Endothelial cell of umbilical vein (primary cell): ENCODE measurements at regions not wholly inside any gene's neighbourhood (a gene's known extent, or its start where the extent isn't known, plus 50 kb on each side); places are given as distances from the start of the nearest gene placed in this dataset.
"Not testable (repeated sequence)": the region's sequence is repeated elsewhere in the genome, so short reads cannot be mapped to it uniquely, and the experiment has no call there.

Source experiments
- BruUV-seq: library from RNA; stranded (reverse); fragments of 400-500 nt; replicated peaks from 2 replicates; lab custom pipeline; 2021; lab: Mats Ljungman, UMichigan
- CTCF ChIA-PET: fragments of 300-600, 350-600 bp; sonication (Branson Sonifier 250); formaldehyde crosslinking; loops from one replicate; lab custom pipeline; 2021; ENCODE audit warnings: antibody characterized with exemption, inconsistent platforms; lab: Charles Lee
- POLR2A ChIA-PET: fragments of 300-600, 350-600 bp; sonication (Branson Sonifier 250); formaldehyde crosslinking; loops from one replicate; lab custom pipeline; 2021; ENCODE audit warnings: antibody characterized with exemption, inconsistent platforms; lab: Charles Lee
- DNase-seq: peaks from one replicate; pipeline ENCODE4 v3.0.0-alpha.2; 2011; ENCODE audit warnings: low read depth, low spot score
- FAIRE-seq: peaks from 2 replicates; lab custom pipeline; 2011; peaks lifted over from hg19 to GRCh38; lab: Jason Lieb, UNC
- H2AFZ ChIP-seq: 2 replicates; pipeline ENCODE4 v1.6.0; 2012; ENCODE audit warnings: low read depth, low read length, control low read depth, inconsistent platforms
- H3K27ac ChIP-seq: 2 replicates; pipeline ENCODE4 v1.5.1; 2011; ENCODE audit warnings: low read depth, mild to moderate bottlenecking, control low read depth, low read length, moderate library complexity; ENCODE audit not compliant: insufficient read depth
- H3K27me3 ChIP-seq, 2 experiments: 2 replicates each; pipeline versions ENCODE4 v1.6.0 to v1.6.1; 2011; ENCODE audit warnings: low read length in 2 of 2, mixed read lengths in 1 of 2; ENCODE audit not compliant: control insufficient read depth in 2 of 2, insufficient read depth in 2 of 2
- H3K36me3 ChIP-seq, 2 experiments: 2 replicates in 1 of 2; 3 replicates in 1 of 2; pipeline ENCODE4 v1.5.1; 2011; ENCODE audit warnings: low read length in 2 of 2, mild to moderate bottlenecking in 1 of 2, moderate library complexity in 1 of 2; ENCODE audit not compliant: control insufficient read depth in 2 of 2, insufficient read depth in 2 of 2; ENCODE audit errors: extremely low read depth in 1 of 2
- H3K4me1 ChIP-seq: 3 replicates; pipeline ENCODE4 v1.5.1; 2011; ENCODE audit warnings: mild to moderate bottlenecking, low read length; ENCODE audit not compliant: control insufficient read depth, insufficient read depth; ENCODE audit errors: extremely low read depth
- H3K4me2 ChIP-seq: 2 replicates; pipeline ENCODE4 v1.6.1; 2011; ENCODE audit warnings: low read length, control low read depth, mixed read lengths; ENCODE audit not compliant: insufficient read depth
- H3K4me3 ChIP-seq, 3 experiments: fragments of 200-600 bp in 1 of 3; sonication (generic), shearing (Covaris generic) in 1 of 3; replicated peaks in 1 of 3; 2 replicates each; pipeline ENCODE4 v1.5.1; 2011 to 2016; ENCODE audit warnings: control low read depth in 3 of 3, low read length in 3 of 3, mild to moderate bottlenecking in 2 of 3, inconsistent platforms in 1 of 3, low read depth in 1 of 3, moderate library complexity in 1 of 3; ENCODE audit not compliant: insufficient read depth in 1 of 3
- H3K79me2 ChIP-seq: 2 replicates; pipeline ENCODE4 v1.6.0; 2012; ENCODE audit warnings: low read length, inconsistent platforms; ENCODE audit not compliant: control insufficient read depth, insufficient read depth
- H3K9ac ChIP-seq: replicated peaks from 2 replicates; pipeline ENCODE3; 2011; ENCODE audit warnings: low read length, control low read depth; ENCODE audit not compliant: insufficient read depth; ENCODE audit errors: extremely low read depth
- H3K9me1 ChIP-seq: replicated peaks from 3 replicates; pipeline ENCODE4 v1.6.0; 2011; ENCODE audit warnings: mild to moderate bottlenecking, low read length; ENCODE audit not compliant: control insufficient read depth, insufficient read depth; ENCODE audit errors: extremely low read depth
- H3K9me3 ChIP-seq: replicated peaks from 2 replicates; pipeline ENCODE4 v1.5.1; 2012; ENCODE audit warnings: low read length, inconsistent platforms; ENCODE audit not compliant: control insufficient read depth, insufficient read depth
- H4K20me1 ChIP-seq: replicated peaks from 2 replicates; pipeline ENCODE3; 2011; ENCODE audit warnings: mild to moderate bottlenecking, low read length; ENCODE audit not compliant: control insufficient read depth, insufficient read depth; ENCODE audit errors: extremely low read depth
- EZH2 ChIP-seq: IDR thresholded peaks from 2 replicates; pipeline ENCODE4 v1.6.1; 2012; ENCODE audit warnings: borderline replicate concordance, low read depth, mild to moderate bottlenecking, moderate library complexity, low read length, inconsistent platforms; ENCODE audit not compliant: severe bottlenecking
- FOS ChIP-seq: IDR thresholded peaks from 2 replicates; pipeline ENCODE4 v1.6.1; 2011; ENCODE audit warnings: mild to moderate bottlenecking, low read length, moderate library complexity, borderline replicate concordance; ENCODE audit not compliant: insufficient read depth
- MYC ChIP-seq: IDR thresholded peaks from one replicate; pipeline ENCODE4 v1.6.1; 2011; ENCODE audit warnings: mild to moderate bottlenecking, low read depth, low read length
- POLR2AphosphoS5 ChIP-seq: IDR thresholded peaks from 2 replicates; pipeline ENCODE4 v1.6.1; 2012; ENCODE audit warnings: low read depth, mild to moderate bottlenecking, control low read depth, low read length, moderate library complexity; ENCODE audit not compliant: insufficient read depth
- dilution Hi-C: fragments of 300-500 bp; cut with MboI; formaldehyde crosslinking; loops from one replicate; pipeline ENCODE4 v1.15.0; 2019; ENCODE audit warnings: low sequenced_read_pairs; ENCODE audit not compliant: extremely low pct_ligation_motif_present
- intact Hi-C: fragments of 100-400 bp; cut with micrococcal nuclease; formaldehyde crosslinking; loops from one replicate; pipeline ENCODE4 v1.10.0; 2022
- TF ChIP-seq, protein P1 (sequence below), 2 donors: IDR thresholded peaks; 1 replicate in 1 of 2; 2 replicates in 1 of 2; pipeline ENCODE4 v1.5.1; 2011; ENCODE audit warnings: low read length in 2 of 2, mild to moderate bottlenecking in 2 of 2, moderate library complexity in 2 of 2, control low read depth in 1 of 2, inconsistent platforms in 1 of 2, low read depth in 1 of 2; ENCODE audit not compliant: insufficient read depth in 1 of 2; ENCODE audit errors: extremely low read depth in 1 of 2

GRCh38 chr21:15671188-15671587, 58.6 kb upstream of the USP25 start:
- intact Hi-C loops, result no loop called here
- TF ChIP-seq EZH2 (no peak), FOS (no peak), POLR2AphosphoS5 (no peak), MYC (no peak)
- TF ChIP-seq, protein P1, sequence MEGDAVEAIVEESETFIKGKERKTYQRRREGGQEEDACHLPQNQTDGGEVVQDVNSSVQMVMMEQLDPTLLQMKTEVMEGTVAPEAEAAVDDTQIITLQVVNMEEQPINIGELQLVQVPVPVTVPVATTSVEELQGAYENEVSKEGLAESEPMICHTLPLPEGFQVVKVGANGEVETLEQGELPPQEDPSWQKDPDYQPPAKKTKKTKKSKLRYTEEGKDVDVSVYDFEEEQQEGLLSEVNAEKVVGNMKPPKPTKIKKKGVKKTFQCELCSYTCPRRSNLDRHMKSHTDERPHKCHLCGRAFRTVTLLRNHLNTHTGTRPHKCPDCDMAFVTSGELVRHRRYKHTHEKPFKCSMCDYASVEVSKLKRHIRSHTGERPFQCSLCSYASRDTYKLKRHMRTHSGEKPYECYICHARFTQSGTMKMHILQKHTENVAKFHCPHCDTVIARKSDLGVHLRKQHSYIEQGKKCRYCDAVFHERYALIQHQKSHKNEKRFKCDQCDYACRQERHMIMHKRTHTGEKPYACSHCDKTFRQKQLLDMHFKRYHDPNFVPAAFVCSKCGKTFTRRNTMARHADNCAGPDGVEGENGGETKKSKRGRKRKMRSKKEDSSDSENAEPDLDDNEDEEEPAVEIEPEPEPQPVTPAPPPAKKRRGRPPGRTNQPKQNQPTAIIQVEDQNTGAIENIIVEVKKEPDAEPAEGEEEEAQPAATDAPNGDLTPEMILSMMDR (IDR thresholded peaks at IDR 0.05; ENCODE audit: extremely low read depth in 1 of 2, insufficient read depth in 1 of 2, low read depth in 1 of 2, low read length in 2 of 2), result no peak
- DNase-seq, result no peak
- ChIA-PET POLR2A (no interaction called here), CTCF (interaction anchor here (1.8 kb wide), 1 partner anchor 10 kb away, joined by 7 read pairs; no protein-coding TSS in a partner anchor)
- no peak for FAIRE-seq
- H3K4me2 ChIP-seq, result no peak overlapping the region
- H3K27me3 ChIP-seq, result no peaks in the 10 kb centered on the region
- H3K79me2 ChIP-seq, result no peaks in the 10 kb centered on the region
- H3K9me1 ChIP-seq, result no peaks in the 10 kb centered on the region
- H3K4me3 ChIP-seq, result no peak overlapping the region
- H4K20me1 ChIP-seq, result no peaks in the 10 kb centered on the region
- no peaks in the 10 kb centered on the region for H3K9me3 ChIP-seq
- BruUV-seq, result no TSS peak
- no peak overlapping the region for H2AFZ ChIP-seq
- H3K4me1 ChIP-seq, result no peaks in the 10 kb centered on the region
- H3K9ac ChIP-seq, result no peak overlapping the region
- dilution Hi-C loops, result no loop called here
- no peak overlapping the region for H3K27ac ChIP-seq
- no peaks in the 10 kb centered on the region for H3K36me3 ChIP-seq

- DNase-seq, H3K9me1 ChIP-seq, BruUV-seq, H3K36me3 ChIP-seq, H3K79me2 ChIP-seq, H3K9me3 ChIP-seq, H3K4me1 ChIP-seq, H3K9ac ChIP-seq, H3K27ac ChIP-seq, H3K4me2 ChIP-seq, POLR2A ChIA-PET, H3K4me3 ChIP-seq, H2AFZ ChIP-seq, dilution Hi-C loops, H3K27me3 ChIP-seq, CTCF ChIA-PET, FAIRE-seq, H4K20me1 ChIP-seq, intact Hi-C loops: not testable (repeated sequence)
Observed at GRCh38 chr21:15672578-15672977, 57.2 kb upstream of the USP25 start.
